ENCODE measurements at regions not wholly inside any gene's neighbourhood (a gene's known extent, or its start where the extent isn't known, plus 50 kb on each side); places are given as distances from the start of the nearest gene placed in this dataset.
A peak's percentile ranks its signal among the peaks of the same experiment; 100 is the strongest.

GRCh38 chr2:122960759-122961641, 1064.1 kb upstream of the CNTNAP5 start:
- DNase-seq (ENCODE audit: low read depth): peak; percentile 36

DNA sequence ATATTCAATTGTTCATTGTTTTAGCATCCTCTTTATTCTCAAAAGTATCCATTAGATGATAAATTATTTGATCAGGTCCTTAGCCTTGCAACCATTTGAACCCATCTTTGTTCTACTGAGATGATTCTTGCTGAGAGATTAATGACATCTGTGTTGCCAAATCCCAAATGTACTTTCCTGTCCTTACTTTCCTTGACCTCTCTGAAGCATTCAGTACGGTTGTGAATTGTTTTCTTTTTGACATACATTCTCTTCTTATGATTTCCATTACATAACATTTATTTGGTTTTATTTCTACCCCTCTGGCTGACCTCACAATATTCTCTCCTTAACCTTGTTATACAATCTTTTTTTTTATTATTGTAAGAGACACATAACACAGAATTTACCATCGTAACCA, 1058.6 kb upstream of the CNTNAP5 start:
- DNase-seq (ENCODE audit: low read depth): no peak

- no peak for DNase-seq (ENCODE audit: low read depth)
Observed at GRCh38 chr2:122977580-122977979, 1047.5 kb upstream of the CNTNAP5 start.

- DNase-seq (ENCODE audit: low read depth): no peak
Observed at GRCh38 chr2:122980671-122981070, 1044.4 kb upstream of the CNTNAP5 start.

DNA sequence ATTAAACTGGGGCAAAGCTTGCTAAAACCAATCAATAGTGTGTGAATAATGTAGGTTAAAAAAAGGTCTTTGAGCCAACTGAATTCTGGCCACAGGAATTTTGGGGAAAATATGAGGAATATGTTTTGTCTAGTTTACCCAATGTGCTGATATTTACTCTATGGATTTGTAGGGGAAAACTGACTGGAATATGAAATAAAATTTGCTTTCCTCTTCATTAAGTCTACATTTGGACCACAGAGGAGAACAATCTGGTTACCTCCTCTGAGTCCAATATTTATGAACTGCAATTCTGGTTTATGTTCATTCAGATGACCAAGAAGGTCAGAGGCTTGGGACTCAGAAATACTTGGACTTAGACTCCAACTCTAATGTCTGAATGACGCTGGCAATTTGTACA, 1042.2 kb upstream of the CNTNAP5 start:
- DNase-seq (ENCODE audit: low read depth): no peak

DNA sequence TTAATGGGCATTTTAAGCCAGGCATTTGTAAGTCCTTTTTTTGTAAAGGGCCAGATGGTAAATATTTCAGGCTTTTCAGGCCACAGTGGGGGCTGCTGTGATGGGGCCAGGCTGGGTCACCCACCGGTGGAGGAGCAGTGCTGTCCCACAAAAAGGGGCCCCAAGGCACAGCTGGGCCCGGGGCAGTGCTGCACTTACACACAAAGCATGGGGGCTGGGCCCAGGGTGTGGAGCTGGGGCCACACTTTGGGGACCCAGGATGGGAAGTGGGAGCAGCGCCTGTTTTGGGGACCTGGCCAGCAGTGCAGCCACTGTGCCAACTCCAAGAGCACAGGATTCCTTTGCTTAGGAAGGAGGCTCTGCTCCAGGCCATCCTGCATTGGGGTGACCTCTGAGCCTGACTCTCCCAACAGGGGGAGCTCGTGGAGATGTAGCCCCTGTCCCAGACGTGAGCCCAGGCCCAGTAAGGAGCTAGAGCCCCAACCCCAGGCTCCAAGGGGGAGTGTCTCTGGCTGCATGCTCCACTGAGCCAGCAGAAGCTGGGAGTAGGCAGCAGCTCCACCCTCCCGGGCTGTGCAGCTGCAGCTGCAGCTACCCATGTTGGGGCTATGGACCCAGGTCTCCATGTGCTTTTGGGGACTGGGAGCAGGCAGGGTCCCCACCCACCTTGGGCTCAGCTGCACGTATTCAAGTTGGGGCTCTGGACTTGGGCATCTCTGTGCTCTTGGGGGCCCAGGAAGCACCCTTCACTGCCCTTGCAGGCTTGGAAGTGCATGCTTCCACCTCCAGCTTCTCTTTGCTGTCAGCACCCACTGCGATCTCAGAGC, 1036.5 kb upstream of the CNTNAP5 start:
- no peak for DNase-seq (ENCODE audit: low read depth)

DNA sequence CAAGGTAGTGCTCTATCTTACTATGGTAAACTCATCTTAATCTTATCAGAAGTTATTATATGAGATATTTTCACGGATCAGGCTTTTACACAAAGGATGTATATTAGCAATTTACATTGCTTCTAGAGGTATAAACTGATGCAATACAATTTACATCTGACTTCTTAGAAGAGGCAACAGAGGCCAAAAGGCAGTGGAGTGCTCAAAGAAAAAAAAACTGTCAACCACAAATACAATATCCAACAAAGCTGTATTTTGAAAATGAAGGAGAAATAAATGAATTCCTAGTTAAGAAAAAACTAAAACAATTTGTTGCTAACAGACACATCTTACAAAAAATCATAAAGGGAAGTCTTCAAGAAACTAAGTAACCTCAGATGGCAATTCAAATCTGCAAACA, 1031.5 kb upstream of the CNTNAP5 start:
- DNase-seq (ENCODE audit: low read depth): no peak

DNA sequence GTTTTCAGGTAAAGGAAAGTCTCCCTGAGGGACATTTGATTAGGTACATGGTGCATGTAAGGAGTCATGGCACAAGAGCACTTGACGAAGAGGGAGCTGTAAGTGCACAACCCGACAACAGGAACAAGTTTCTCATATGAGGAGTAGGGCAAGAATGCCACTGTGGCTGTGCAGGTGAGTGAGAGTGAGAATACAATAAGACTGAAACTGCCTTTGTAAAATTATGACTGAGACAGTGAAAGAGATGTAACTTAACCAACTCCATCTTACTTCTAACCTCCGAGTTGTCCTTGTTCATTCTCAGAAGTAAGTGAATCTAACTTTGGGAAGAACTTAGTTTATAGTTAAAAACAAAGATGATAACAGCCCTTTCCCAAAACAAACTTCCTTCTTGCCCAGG, 1025.8 kb upstream of the CNTNAP5 start:
- DNase-seq (ENCODE audit: low read depth): no peak

DNA sequence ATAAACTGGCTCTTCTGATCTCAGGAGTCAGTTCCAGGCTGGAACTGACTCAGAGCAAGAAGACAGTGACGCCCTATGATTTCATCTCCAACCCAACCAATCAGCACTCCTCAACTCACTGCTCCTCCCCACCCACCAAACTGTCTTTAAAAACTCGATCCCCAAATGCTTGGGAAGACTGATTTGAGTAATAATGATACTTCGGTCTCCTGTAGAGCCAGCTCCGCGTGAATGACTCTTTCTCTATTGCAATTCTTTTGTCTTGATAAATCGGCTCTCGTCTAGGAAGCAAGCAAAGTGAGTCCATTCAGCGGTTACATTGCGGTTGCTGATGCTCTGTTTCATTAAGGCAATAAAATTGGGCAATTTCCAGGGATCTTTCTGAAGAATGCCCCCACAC, 1025.3 kb upstream of the CNTNAP5 start:
- DNase-seq (ENCODE audit: low read depth): no peak

DNA sequence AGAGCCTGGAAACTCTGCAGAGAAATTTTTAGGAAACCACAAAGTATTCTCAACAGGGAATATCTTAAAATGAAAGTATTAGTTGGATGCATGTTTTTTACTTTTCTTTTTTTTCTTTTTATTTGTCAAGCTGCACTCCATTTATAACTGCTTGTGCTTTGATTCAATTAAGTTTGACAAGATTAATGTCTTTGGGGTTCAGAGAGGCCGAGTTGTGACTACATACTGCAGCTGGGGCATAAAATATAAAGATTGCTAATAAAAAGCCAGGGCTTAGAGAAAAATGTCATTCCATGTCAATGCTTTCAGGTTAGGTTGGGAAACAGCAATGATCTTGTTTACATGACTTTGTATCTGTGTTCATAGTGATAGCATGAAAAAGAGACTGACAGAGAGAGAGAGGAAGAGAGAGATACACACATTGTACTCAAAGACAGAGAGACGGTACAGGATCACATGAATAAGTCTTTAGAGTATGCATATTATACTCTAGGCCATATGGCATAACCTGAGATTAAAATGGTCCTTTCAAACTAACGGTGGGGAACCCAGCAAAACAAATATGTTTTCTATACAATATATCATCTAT, 1022.3 kb upstream of the CNTNAP5 start:
- no peak for DNase-seq (ENCODE audit: low read depth)

DNA sequence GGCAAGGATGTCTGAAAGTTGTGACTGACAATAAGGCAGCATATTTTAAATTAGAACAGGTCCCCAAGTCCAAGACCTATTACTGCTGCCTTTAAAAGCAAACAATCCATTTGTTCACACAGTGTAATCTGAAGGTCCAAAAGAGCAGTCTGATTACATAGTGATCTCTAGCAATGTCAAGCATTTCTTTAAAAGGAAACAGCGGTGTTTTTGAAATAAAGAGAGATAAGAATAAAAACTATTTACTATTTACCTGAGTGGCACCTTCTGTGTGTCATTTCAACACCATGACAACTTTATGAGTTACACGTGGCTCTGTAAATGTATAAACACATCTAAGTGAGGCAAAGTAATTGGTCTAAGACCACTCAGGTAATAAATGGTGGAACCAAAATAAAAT, 1009.9 kb upstream of the CNTNAP5 start:
- DNase-seq (ENCODE audit: low read depth): no peak

- DNase-seq (ENCODE audit: low read depth): no peak
Observed at GRCh38 chr2:123035541-123035940, 989.5 kb upstream of the CNTNAP5 start.

- no peak for DNase-seq (ENCODE audit: low read depth)
Observed at GRCh38 chr2:123036300-123036699, 988.8 kb upstream of the CNTNAP5 start.

DNA sequence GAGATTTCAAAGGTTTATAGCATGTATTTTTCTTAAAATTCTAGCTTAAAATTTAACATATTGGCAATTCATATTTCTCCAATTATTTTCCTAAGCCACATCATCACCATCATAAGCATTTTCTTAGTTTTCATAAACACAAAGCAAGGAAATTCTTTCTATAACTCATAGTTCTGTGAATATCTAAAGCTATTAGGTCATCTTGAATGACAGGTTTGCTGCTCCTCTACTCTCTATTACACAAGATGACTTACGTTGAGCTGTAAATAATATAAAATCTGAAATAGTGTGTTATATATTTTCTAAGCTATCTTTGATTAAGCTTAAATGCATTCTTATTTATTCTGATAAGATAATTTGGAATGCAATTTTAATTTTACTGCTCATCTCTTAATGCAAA, 984.6 kb upstream of the CNTNAP5 start:
- no peak for DNase-seq (ENCODE audit: low read depth)

- DNase-seq (ENCODE audit: low read depth): no peak
Observed at GRCh38 chr2:123043458-123043857, 981.6 kb upstream of the CNTNAP5 start.

GRCh38 chr2:123045713-123046112, 979.4 kb upstream of the CNTNAP5 start:
- DNase-seq (ENCODE audit: low read depth): no peak

DNA sequence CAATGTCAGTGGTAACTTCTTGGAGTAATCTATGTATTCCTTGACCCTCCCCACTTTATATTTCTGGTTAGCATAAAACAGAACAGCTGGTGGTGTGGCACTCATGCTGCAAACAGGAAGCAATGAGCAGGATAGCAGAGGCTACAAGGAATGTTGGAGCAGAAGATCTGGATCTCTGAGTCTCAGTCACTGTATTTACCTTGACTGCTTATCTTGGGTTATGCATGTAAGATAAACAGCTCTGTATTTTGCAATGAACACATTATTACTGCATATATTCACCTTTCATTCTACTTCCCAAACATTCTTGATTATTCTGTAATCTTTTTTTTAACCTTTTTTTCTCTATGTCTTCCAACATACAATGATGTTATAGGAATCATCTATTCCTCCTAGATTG, 977.9 kb upstream of the CNTNAP5 start:
- no peak for DNase-seq (ENCODE audit: low read depth)

GRCh38 chr2:123051136-123051535, 974.0 kb upstream of the CNTNAP5 start:
- DNase-seq (ENCODE audit: low read depth): no peak

DNA sequence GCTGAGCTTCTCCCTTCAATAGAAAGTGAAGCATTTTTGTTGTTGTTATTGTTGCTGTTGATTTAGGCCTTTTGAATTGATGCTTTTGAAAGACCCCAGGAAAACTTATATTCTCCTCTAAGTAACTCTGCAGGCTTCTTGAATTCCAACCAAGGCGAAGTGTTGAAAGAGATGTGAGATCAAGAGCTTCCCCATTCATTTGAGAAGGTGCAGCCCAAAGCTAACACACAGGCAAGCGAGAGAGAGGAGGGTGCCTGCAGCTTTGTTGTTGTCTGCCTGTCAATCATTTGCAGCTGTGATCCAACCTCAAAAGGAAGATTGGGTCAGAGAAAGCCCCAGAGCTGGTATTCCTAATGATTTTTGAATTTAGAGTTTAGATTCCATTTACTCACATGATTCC, 963.6 kb upstream of the CNTNAP5 start:
- DNase-seq (ENCODE audit: low read depth): no peak

- DNase-seq (ENCODE audit: low read depth): no peak
Observed at GRCh38 chr2:123073371-123073770, 951.7 kb upstream of the CNTNAP5 start.

DNA sequence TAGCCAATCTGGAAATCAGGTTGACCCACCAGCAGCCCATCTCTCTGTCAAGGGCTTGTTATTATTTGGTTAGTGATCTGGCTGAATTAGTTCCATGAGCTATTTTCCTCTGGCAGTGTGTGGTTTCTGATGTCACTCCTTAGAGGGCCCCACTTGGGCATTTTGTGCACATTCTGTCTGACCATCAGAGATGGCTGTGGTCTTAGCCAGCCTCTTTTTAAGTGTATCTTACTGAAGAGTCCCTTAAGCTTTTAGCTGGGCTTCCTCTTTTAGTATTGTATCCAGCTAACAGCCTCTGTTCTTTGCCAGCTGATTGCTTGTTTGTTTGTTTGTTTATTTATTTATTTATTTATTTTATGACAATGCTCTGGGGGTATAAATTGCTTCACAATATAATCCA, 951.1 kb upstream of the CNTNAP5 start:
- DNase-seq (ENCODE audit: low read depth): no peak

- no peak for DNase-seq (ENCODE audit: low read depth)
Observed at GRCh38 chr2:123077101-123077500, 948.0 kb upstream of the CNTNAP5 start.

DNA sequence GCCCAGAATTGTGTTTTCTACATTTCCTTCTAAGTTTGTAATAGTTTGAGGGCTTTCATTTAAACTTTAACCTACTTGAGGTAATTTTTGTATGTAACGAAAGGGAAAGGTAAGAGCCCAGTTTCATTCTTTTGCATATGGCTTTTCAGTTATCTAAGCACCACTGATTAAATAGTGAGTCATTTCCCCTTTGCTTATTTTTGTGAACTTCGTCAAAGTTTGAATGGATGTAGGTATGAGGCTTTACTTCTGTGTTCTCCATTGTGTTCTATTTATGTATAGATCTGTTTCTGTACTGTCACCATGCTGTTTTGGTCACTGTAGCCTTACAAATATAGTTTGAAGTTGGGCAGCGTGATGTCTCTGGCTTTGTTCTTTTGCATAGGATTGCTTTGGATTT, 944.8 kb upstream of the CNTNAP5 start:
- no peak for DNase-seq (ENCODE audit: low read depth)

Data from LHCN-M2 (cell line).